ENCODE measurements at regions not wholly inside any gene's neighbourhood (a gene's known extent, or its start where the extent isn't known, plus 50 kb on each side); places are given as distances from the start of the nearest gene placed in this dataset.

GRCh38 chr13:85592211-85592610, 207.0 kb downstream of the SLITRK6 start:
- no peak for TF ChIP-seq POLR2A (IDR thresholded peaks at IDR 0.05; ENCODE audit: low read depth, low read length)
- no peak for TF ChIP-seq POLR2AphosphoS5 (IDR thresholded peaks at IDR 0.05; ENCODE audit: low read depth, low read length)
